Neural crest cell (in vitro differentiated cells): ENCODE measurements at regions not wholly inside any gene's neighbourhood (a gene's known extent, or its start where the extent isn't known, plus 50 kb on each side); places are given as distances from the start of the nearest gene placed in this dataset.
A peak's percentile ranks its signal among the peaks of the same experiment; 100 is the strongest.

Experiments
- DNase-seq: peaks from one replicate; pipeline ENCODE4 v3.0.0; 2021; ENCODE audit warnings: low read depth, mixed read lengths, low spot score
- H3K27ac Mint-ChIP-seq: one replicate; pipeline ENCODE4 v1.8.0; 2021; ENCODE audit warnings: mild to moderate bottlenecking, mixed read lengths; ENCODE audit not compliant: unreplicated experiment
- H3K27me3 Mint-ChIP-seq: 2 replicates; pipeline ENCODE4 v1.8.0; 2021; ENCODE audit warnings: low read depth, mild to moderate bottlenecking, mixed read lengths
- H3K36me3 Mint-ChIP-seq: 2 replicates; pipeline ENCODE4 v1.8.0; 2021; ENCODE audit warnings: low read depth, mild to moderate bottlenecking, mixed read lengths
- H3K4me1 Mint-ChIP-seq: 2 replicates; pipeline ENCODE4 v1.8.0; 2021; ENCODE audit warnings: mixed read lengths
- H3K4me3 Mint-ChIP-seq: one replicate; pipeline ENCODE4 v1.8.0; 2021; ENCODE audit warnings: mild to moderate bottlenecking, mixed read lengths
- H3K9me3 Mint-ChIP-seq: 2 replicates; pipeline ENCODE4 v1.8.0; 2021; ENCODE audit warnings: mixed read lengths
- CTCF ChIP-seq: fragments of 200-600 bp; sonication (generic); conservative IDR thresholded peaks from 2 replicates; pipeline ENCODE4 v1.5.0; 2021; ENCODE audit warnings: antibody characterized with exemption, mild to moderate bottlenecking

GRCh38 chr12:92566448-92567019 lies 136.3 kb upstream of the PLEKHG7 start:
- Mint-ChIP-seq H3K4me1 (peaks cover 18% of the 10 kb centered on the region), H3K27ac (no peak overlapping the region), H3K27me3 (no peaks in the 10 kb centered on the region), H3K4me3 (no peak overlapping the region), H3K36me3 (no peaks in the 10 kb centered on the region), H3K9me3 (peaks cover 3% of the 10 kb centered on the region)
- TF ChIP-seq CTCF, result no peak
- DNase-seq, result no peak

- Mint-ChIP-seq H3K27me3 (no peaks in the 10 kb centered on the region), H3K4me3 (no peak overlapping the region), H3K27ac (no peak overlapping the region), H3K9me3 (peaks cover 3% of the 10 kb centered on the region), H3K36me3 (no peaks in the 10 kb centered on the region), H3K4me1 (peaks cover 14% of the 10 kb centered on the region)
- no peak for TF ChIP-seq CTCF
- no peak for DNase-seq
Observed at GRCh38 chr12:92563819-92564218, 139.0 kb upstream of the PLEKHG7 start.

GRCh38 chr12:92562063-92562734 lies 140.6 kb upstream of the PLEKHG7 start:
- Mint-ChIP-seq H3K4me3 (no peak overlapping the region), H3K27ac (no peak overlapping the region), H3K36me3 (no peaks in the 10 kb centered on the region), H3K9me3 (peaks cover 3% of the 10 kb centered on the region), H3K4me1 (peaks cover 7% of the 10 kb centered on the region), H3K27me3 (no peaks in the 10 kb centered on the region)
- TF ChIP-seq CTCF, result no peak
- no peak for DNase-seq

- H3K36me3 Mint-ChIP-seq, result no peaks in the 10 kb centered on the region
- H3K27ac Mint-ChIP-seq, result peak overlapping the region; percentile 14
- no peak overlapping the region for H3K4me3 Mint-ChIP-seq
- peaks cover under 1% of the 10 kb centered on the region for H3K4me1 Mint-ChIP-seq
- DNase-seq, result no peak
- no peak for TF ChIP-seq CTCF
- no peaks in the 10 kb centered on the region for H3K27me3 Mint-ChIP-seq
- peaks cover 3% of the 10 kb centered on the region for H3K9me3 Mint-ChIP-seq
Observed at GRCh38 chr12:92561543-92561899, 141.3 kb upstream of the PLEKHG7 start.

- H3K36me3 Mint-ChIP-seq, result no peaks in the 10 kb centered on the region
- H3K27ac Mint-ChIP-seq, result peak overlapping the region; percentile 14
- TF ChIP-seq CTCF, result no peak
- DNase-seq, result no peak
- H3K4me3 Mint-ChIP-seq, result no peak overlapping the region
- H3K9me3 Mint-ChIP-seq, result peaks cover 3% of the 10 kb centered on the region
- no peaks in the 10 kb centered on the region for H3K27me3 Mint-ChIP-seq
- no peaks in the 10 kb centered on the region for H3K4me1 Mint-ChIP-seq
Observed at GRCh38 chr12:92560713-92561542, 141.9 kb upstream of the PLEKHG7 start.
